HG03175 (cell line): ENCODE measurements at regions not wholly inside any gene's neighbourhood (a gene's known extent, or its start where the extent isn't known, plus 50 kb on each side); places are given as distances from the start of the nearest gene placed in this dataset.

Experiments
- ATAC-seq: cut with Tn5 transposase; IDR thresholded peaks from one replicate; pipeline ENCODE4 v1.9.1; 2021; ENCODE audit warnings: mild to moderate bottlenecking, moderate library complexity; ENCODE audit not compliant: unreplicated experiment

GRCh38 chr6:87995461-87995860 is 52.2 kb upstream of the SPACA1 start:
- ATAC-seq: no peak

GRCh38 chr6:87993356-87993755 is 54.3 kb upstream of the SPACA1 start:
- ATAC-seq: no peak

- no peak for ATAC-seq
These were observed 56.8 kb upstream of the SPACA1 start for GRCh38 chr6:87990871-87991270.

- no peak for ATAC-seq
These were observed 65.5 kb upstream of the SPACA1 start for GRCh38 chr6:87982134-87982533.

- ATAC-seq: no peak
These were observed 67.9 kb upstream of the SPACA1 start for GRCh38 chr6:87979737-87980136.

- no peak for ATAC-seq
These were observed 71.0 kb upstream of the SPACA1 start for GRCh38 chr6:87976616-87977015.

GRCh38 chr6:87975561-87975960 is 72.1 kb upstream of the SPACA1 start:
- ATAC-seq: no peak

GRCh38 chr6:87972279-87972678 is 75.4 kb upstream of the SPACA1 start:
- ATAC-seq: no peak

- no peak for ATAC-seq
These were observed 75.9 kb upstream of the SPACA1 start for GRCh38 chr6:87971605-87972262.

- ATAC-seq: no peak
These were observed 79.0 kb upstream of the SPACA1 start for GRCh38 chr6:87968435-87969278.

GRCh38 chr6:87965806-87966205 is 81.8 kb upstream of the SPACA1 start:
- ATAC-seq: no peak

GRCh38 chr6:87959083-87959482 is 88.6 kb upstream of the SPACA1 start:
- no peak for ATAC-seq

- ATAC-seq: no peak
These were observed 95.9 kb upstream of the SPACA1 start for GRCh38 chr6:87951751-87952150.

- no peak for ATAC-seq
These were observed 97.0 kb upstream of the SPACA1 start for GRCh38 chr6:87950614-87951013.

GRCh38 chr6:87949194-87949593 is 98.4 kb upstream of the SPACA1 start:
- ATAC-seq: no peak

- ATAC-seq: no peak
These were observed 101.0 kb upstream of the SPACA1 start for GRCh38 chr6:87946669-87947068.

- no peak for ATAC-seq
These were observed 101.7 kb upstream of the SPACA1 start for GRCh38 chr6:87945966-87946365.

- no peak for ATAC-seq
These were observed 102.5 kb upstream of the SPACA1 start for GRCh38 chr6:87945181-87945580.

- ATAC-seq: no peak
These were observed 103.1 kb upstream of the SPACA1 start for GRCh38 chr6:87944541-87944954.

GRCh38 chr6:87943191-87943590 is 104.5 kb upstream of the SPACA1 start:
- no peak for ATAC-seq

- no peak for ATAC-seq
These were observed 105.9 kb upstream of the SPACA1 start for GRCh38 chr6:87941556-87942358.

- ATAC-seq: no peak
These were observed 107.9 kb upstream of the SPACA1 start for GRCh38 chr6:87939776-87940175.
